Trophoblast cell (in vitro differentiated cells and primary cell): ENCODE measurements at regions not wholly inside any gene's neighbourhood (a gene's known extent, or its start where the extent isn't known, plus 50 kb on each side); places are given as distances from the start of the nearest gene placed in this dataset.

Source experiments
- DNase-seq, 2 donors: peaks; one replicate each; pipeline ENCODE4 v3.0.0-alpha.2; 2016
- H2AFZ ChIP-seq: 2 replicates; pipeline ENCODE4 v1.6.1; 2013; ENCODE audit warnings: low read length, moderate library complexity, mild to moderate bottlenecking; ENCODE audit not compliant: insufficient read depth, poor library complexity
- H2AK5ac ChIP-seq: 2 replicates; pipeline ENCODE4 v1.6.1; 2013; ENCODE audit warnings: mild to moderate bottlenecking, low read length
- H2BK120ac ChIP-seq: 2 replicates; pipeline ENCODE4 v1.6.1; 2013; ENCODE audit warnings: low read length, mild to moderate bottlenecking, moderate library complexity; ENCODE audit not compliant: insufficient read depth, poor library complexity
- H2BK12ac ChIP-seq: 2 replicates; pipeline ENCODE4 v1.6.1; 2013; ENCODE audit warnings: mild to moderate bottlenecking, low read length, moderate library complexity
- H2BK5ac ChIP-seq: 2 replicates; pipeline ENCODE4 v1.6.1; 2013; ENCODE audit warnings: low read length, low read depth, moderate library complexity, mild to moderate bottlenecking; ENCODE audit not compliant: poor library complexity
- H3K14ac ChIP-seq: 2 replicates; pipeline ENCODE4 v1.6.1; 2013; ENCODE audit warnings: mild to moderate bottlenecking, low read length
- H3K18ac ChIP-seq: 2 replicates; pipeline ENCODE4 v1.6.1; 2013; ENCODE audit warnings: mild to moderate bottlenecking, low read length
- H3K23ac ChIP-seq: 2 replicates; pipeline ENCODE4 v1.6.1; 2013; ENCODE audit warnings: low read length
- H3K27ac ChIP-seq: 2 replicates; pipeline ENCODE4 v1.5.1; 2013; ENCODE audit warnings: low read depth, mild to moderate bottlenecking, inconsistent platforms, low read length, moderate library complexity
- H3K27me3 ChIP-seq: 2 replicates; pipeline ENCODE4 v1.6.1; 2013; ENCODE audit warnings: inconsistent platforms, mild to moderate bottlenecking, low read length, moderate library complexity; ENCODE audit not compliant: insufficient read depth
- H3K36me3 ChIP-seq, 2 experiments: 1 replicate in 1 of 2; 2 replicates in 1 of 2; pipeline ENCODE4 v1.6.1; 2013; ENCODE audit warnings: low read length in 2 of 2, mild to moderate bottlenecking in 2 of 2, moderate library complexity in 1 of 2; ENCODE audit not compliant: insufficient read depth in 2 of 2, control insufficient read depth in 1 of 2
- H3K4ac ChIP-seq: 2 replicates; pipeline ENCODE4 v1.6.1; 2013; ENCODE audit warnings: low read depth, mild to moderate bottlenecking, low read length, moderate library complexity
- H3K4me1 ChIP-seq, 2 experiments: 1 replicate in 1 of 2; 2 replicates in 1 of 2; pipeline ENCODE4 v1.6.1; 2013; ENCODE audit warnings: low read length in 2 of 2, mild to moderate bottlenecking in 2 of 2, moderate library complexity in 1 of 2; ENCODE audit not compliant: insufficient read depth in 2 of 2, control insufficient read depth in 1 of 2
- H3K4me2 ChIP-seq: 2 replicates; pipeline ENCODE4 v1.6.1; 2013; ENCODE audit warnings: inconsistent platforms, mild to moderate bottlenecking, low read length, moderate library complexity
- H3K4me3 ChIP-seq: 2 replicates; pipeline ENCODE4 v1.5.1; 2013; ENCODE audit warnings: mild to moderate bottlenecking, low read depth, low read length, inconsistent platforms
- H3K79me1 ChIP-seq: one replicate; pipeline ENCODE4 v1.6.1; 2013; ENCODE audit warnings: low read length
- H3K79me2 ChIP-seq: 2 replicates; pipeline ENCODE4 v1.6.1; 2013; ENCODE audit warnings: low read length, mild to moderate bottlenecking; ENCODE audit not compliant: control insufficient read depth, insufficient read depth, poor library complexity
- H3K9ac ChIP-seq: 2 replicates; pipeline ENCODE4 v1.6.1; 2013; ENCODE audit warnings: mild to moderate bottlenecking, low read length
- H3K9me3 ChIP-seq: 2 replicates; pipeline ENCODE4 v1.6.1; 2013; ENCODE audit warnings: low read depth, mild to moderate bottlenecking, control low read depth, inconsistent platforms, low read length; ENCODE audit not compliant: insufficient read depth
- H4K12ac ChIP-seq: 2 replicates; pipeline ENCODE4 v1.6.1; 2013; ENCODE audit warnings: low read depth, mild to moderate bottlenecking, low read length, moderate library complexity
- H4K8ac ChIP-seq: 2 replicates; pipeline ENCODE4 v1.6.1; 2013; ENCODE audit warnings: low read depth, mild to moderate bottlenecking, low read length, moderate library complexity
- H4K91ac ChIP-seq: one replicate; pipeline ENCODE4 v1.6.1; 2013; ENCODE audit warnings: low read depth, mild to moderate bottlenecking, low read length, moderate library complexity
- WGBS: extraction: QIAGEN DNeasy Blood & Tissue Kit; methylation state at CpG from one replicate; pipeline ENCODE4 v1.1.7; 2013; ENCODE audit warnings: missing lambda C conversion rate; ENCODE audit not compliant: insufficient read length, insufficient coverage; ENCODE audit errors: extremely low coverage; 5-methylcytosine and 5-hydroxymethylcytosine counted together

- Histone ChIP-seq H3K27ac (no peak overlapping the region), H4K91ac (no peak overlapping the region), H3K36me3 (no peaks in the 10 kb centered on the region), H4K12ac (no peak overlapping the region), H2BK120ac (no peak overlapping the region), H3K79me2 (no peaks in the 10 kb centered on the region), H3K27me3 (no peaks in the 10 kb centered on the region), H3K18ac (no peak overlapping the region), H3K4me2 (no peak overlapping the region), H2AFZ (no peak overlapping the region), H2BK12ac (no peak overlapping the region), H3K9me3 (no peaks in the 10 kb centered on the region), H3K4me3 (no peak overlapping the region), H4K8ac (no peak overlapping the region), H3K79me1 (no peaks in the 10 kb centered on the region), H3K14ac (no peak overlapping the region), H3K4ac (no peak overlapping the region), H3K4me1 (no peaks in the 10 kb centered on the region), H3K23ac (no peak overlapping the region), H2AK5ac (no peak overlapping the region), H3K9ac (no peak overlapping the region), H2BK5ac (no peak overlapping the region)
- no CpG with 5 or more reads among the region's 9 CpGs for WGBS
- DNase-seq: peak in 1 of 2 donors; percentile 8
These were observed 482.5 kb downstream of the STK39 start for GRCh38 chr2:167764772-167765341.

- Histone ChIP-seq H3K4me1 (no peaks in the 10 kb centered on the region), H3K23ac (no peak overlapping the region), H4K8ac (no peak overlapping the region), H3K27me3 (no peaks in the 10 kb centered on the region), H4K91ac (no peak overlapping the region), H2AFZ (no peak overlapping the region), H3K4me3 (no peak overlapping the region), H3K79me1 (no peaks in the 10 kb centered on the region), H3K9me3 (no peaks in the 10 kb centered on the region), H3K27ac (no peak overlapping the region), H3K79me2 (no peaks in the 10 kb centered on the region), H2BK12ac (no peak overlapping the region), H4K12ac (no peak overlapping the region), H2AK5ac (no peak overlapping the region), H2BK120ac (no peak overlapping the region), H3K4me2 (no peak overlapping the region), H3K18ac (no peak overlapping the region), H3K9ac (no peak overlapping the region), H3K4ac (no peak overlapping the region), H3K14ac (no peak overlapping the region), H3K36me3 (no peaks in the 10 kb centered on the region), H2BK5ac (no peak overlapping the region)
- no peak for DNase-seq
- no CpG with 5 or more reads among the region's 3 CpGs for WGBS
These were observed 485.8 kb downstream of the STK39 start for GRCh38 chr2:167761465-167762136.

- peaks cover 0 to 4% of the 10 kb centered on the region in 2 experiments for H3K4me1 ChIP-seq
- H3K14ac ChIP-seq: no peak overlapping the region
- H3K9me3 ChIP-seq: no peaks in the 10 kb centered on the region
- no peak overlapping the region for H2BK5ac ChIP-seq
- H2AFZ ChIP-seq: no peak overlapping the region
- no peaks in the 10 kb centered on the region for H3K36me3 ChIP-seq
- no peak for DNase-seq
- H3K27ac ChIP-seq: no peak overlapping the region
- H3K4me2 ChIP-seq: no peak overlapping the region
- H4K8ac ChIP-seq: no peak overlapping the region
- no CpG with 5 or more reads among the region's 3 CpGs for WGBS
- no peak overlapping the region for H2AK5ac ChIP-seq
- no peak overlapping the region for H3K23ac ChIP-seq
- H3K79me2 ChIP-seq: no peaks in the 10 kb centered on the region
- no peak overlapping the region for H2BK12ac ChIP-seq
- H3K27me3 ChIP-seq: no peaks in the 10 kb centered on the region
- no peak overlapping the region for H2BK120ac ChIP-seq
- no peak overlapping the region for H3K4ac ChIP-seq
- H3K18ac ChIP-seq: no peak overlapping the region
- no peak overlapping the region for H4K12ac ChIP-seq
- no peak overlapping the region for H4K91ac ChIP-seq
- H3K79me1 ChIP-seq: no peaks in the 10 kb centered on the region
- H3K4me3 ChIP-seq: no peak overlapping the region
- no peak overlapping the region for H3K9ac ChIP-seq
These were observed 487.9 kb downstream of the STK39 start for GRCh38 chr2:167759531-167759930.

- no peak overlapping the region for H3K18ac ChIP-seq
- no peak overlapping the region for H3K4ac ChIP-seq
- no peaks in the 10 kb centered on the region for H3K9me3 ChIP-seq
- no peak overlapping the region for H4K12ac ChIP-seq
- no peaks in the 10 kb centered on the region for H3K79me1 ChIP-seq
- no peak overlapping the region for H2BK5ac ChIP-seq
- DNase-seq: no peak
- H2BK12ac ChIP-seq: no peak overlapping the region
- no peak overlapping the region for H3K4me3 ChIP-seq
- no peaks in the 10 kb centered on the region for H3K36me3 ChIP-seq
- H3K4me1 ChIP-seq: peaks cover 0 to 4% of the 10 kb centered on the region in 2 experiments
- no peaks in the 10 kb centered on the region for H3K79me2 ChIP-seq
- no peak overlapping the region for H3K4me2 ChIP-seq
- H3K9ac ChIP-seq: no peak overlapping the region
- H3K27me3 ChIP-seq: no peaks in the 10 kb centered on the region
- no peak overlapping the region for H3K14ac ChIP-seq
- H2AFZ ChIP-seq: no peak overlapping the region
- no peak overlapping the region for H3K23ac ChIP-seq
- H2BK120ac ChIP-seq: no peak overlapping the region
- no CpG with 5 or more reads among the region's 6 CpGs for WGBS
- H3K27ac ChIP-seq: no peak overlapping the region
- H4K8ac ChIP-seq: no peak overlapping the region
- no peak overlapping the region for H4K91ac ChIP-seq
- H2AK5ac ChIP-seq: no peak overlapping the region
These were observed 489.1 kb downstream of the STK39 start for GRCh38 chr2:167758292-167758691.
